Fibroblast of peridontal ligament (primary cell): ENCODE measurements at regions not wholly inside any gene's neighbourhood (a gene's known extent, or its start where the extent isn't known, plus 50 kb on each side); places are given as distances from the start of the nearest gene placed in this dataset.
A peak's percentile ranks its signal among the peaks of the same experiment; 100 is the strongest.
"Not testable (repeated sequence)": the region's sequence is repeated elsewhere in the genome, so short reads cannot be mapped to it uniquely, and the experiment has no call there.

Source experiments
- DNase-seq: peaks from one replicate; pipeline ENCODE4 v3.0.0-alpha.2; 2010; ENCODE audit errors: extremely low read depth

DNA sequence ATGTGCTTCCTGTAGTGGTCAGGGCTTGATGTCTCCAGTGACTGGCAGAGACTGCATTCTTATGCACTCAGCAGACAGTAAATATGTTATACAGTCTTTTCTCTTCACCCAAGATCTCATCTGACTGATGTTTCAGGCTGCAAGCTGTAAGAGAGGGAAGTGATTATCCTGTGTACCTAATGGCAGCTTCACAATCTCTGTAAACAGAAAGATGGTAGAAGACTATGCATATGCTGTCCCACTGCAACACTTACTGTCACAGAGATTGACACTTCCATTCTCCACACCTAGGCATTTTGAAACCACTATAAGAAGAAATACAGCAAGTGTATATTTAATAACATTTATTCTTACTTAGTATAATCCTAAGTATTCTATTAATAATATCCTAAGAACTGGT, 97.6 kb upstream of the ANXA1 start:
- no peak for DNase-seq

DNA sequence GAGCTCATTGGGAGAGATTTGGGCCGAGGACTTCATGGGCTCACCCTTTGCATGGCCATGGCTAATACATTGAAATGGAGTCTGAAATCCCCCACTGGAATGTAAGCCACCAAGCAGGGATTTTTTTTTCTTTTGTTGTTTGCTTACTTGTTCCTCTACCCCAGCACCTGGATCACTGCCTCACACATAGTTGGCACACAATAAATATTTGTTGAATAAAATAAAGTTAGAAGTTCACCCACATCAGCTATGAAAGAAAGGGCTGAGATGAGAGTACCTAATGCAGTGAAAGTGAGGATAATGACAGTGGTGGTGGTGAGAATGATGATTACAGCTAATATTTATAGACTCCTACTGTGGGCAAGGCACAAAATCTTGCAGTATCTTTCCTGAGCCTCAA, 98.1 kb upstream of the ANXA1 start:
- no peak for DNase-seq

DNA sequence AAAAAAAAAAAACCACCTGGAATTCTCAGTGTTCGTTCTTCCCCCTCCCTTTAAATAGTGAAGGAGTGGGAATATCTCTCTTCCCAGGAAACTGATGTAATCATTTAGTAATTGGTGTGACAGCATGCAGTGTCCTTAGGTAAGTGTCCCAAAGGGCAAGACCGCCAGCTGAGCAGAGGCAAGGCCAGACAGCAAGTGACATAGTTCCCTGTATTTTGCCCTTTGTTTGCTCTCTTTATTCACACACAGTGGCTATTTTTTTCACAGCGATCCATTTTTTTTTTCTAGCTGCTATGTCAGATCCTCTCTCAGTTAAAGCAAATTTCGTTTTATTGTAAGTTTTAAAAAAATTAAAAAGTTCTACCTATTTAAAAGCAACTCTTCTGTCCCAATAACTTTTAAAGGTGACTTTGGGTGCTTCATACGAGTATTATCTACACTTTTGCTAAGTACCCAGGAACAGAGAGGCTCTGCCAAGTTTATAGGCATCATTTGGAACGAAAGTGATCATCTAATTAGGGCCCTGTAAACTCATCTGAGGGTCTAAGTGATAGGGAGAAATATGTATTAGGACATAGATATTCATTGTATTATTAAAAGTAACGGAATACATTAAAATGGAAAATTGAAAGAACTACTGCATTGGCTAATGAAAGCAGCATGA, 98.2 kb upstream of the ALDH1A1 start:
- no peak for DNase-seq

DNA sequence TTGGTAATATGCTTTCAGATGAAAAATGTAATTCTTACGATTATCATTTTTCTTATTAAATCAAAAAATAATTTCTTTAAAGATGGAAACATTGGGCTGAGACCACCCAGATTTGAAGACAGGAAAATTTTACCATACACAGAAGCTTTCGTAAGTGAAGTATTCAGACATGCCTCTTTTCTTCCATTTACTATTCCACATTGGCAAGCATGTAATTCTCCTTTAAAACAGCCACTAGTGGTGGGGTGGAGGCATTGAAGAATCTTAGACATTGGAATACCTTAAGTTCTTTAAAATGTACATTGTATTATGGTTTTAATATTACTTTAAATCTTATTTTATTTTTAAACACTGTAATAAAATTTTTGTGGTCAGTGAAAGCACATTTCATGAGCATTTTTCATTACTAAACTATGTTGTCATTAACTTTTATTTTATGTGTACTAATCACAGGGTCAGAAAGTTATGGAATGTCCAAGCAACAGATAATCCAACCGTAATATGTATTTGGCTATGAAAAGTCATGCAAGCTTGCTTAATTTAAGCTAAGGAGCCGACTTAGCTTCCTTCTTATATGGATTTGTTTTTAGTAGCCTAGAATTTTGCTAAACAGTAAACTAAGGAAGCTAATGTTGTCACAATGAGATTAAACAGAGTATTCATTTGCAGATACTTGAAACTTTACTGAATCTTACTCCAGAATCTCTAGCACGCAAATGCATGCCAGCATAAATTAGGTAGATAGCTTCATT, 97.4 kb upstream of the ALDH1A1 start:
- DNase-seq, result peak; percentile 34

DNA sequence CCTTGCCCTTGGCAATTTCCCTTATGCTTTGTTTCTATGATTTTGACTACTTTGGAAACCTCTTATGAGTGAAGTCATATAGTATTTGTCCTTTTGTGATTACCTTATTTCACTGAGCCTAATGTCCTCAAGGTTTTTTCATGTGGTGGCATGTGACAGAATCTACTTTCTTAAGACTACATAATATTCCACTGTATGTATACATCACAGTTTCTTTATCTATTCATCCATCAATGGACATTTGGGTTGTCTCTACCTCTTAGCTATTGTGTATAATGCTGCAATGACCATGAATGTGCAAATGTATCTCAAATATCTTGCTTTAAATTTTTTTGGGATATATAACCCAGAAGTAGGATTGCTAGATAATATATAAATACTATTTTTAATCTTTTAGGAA, 96.4 kb upstream of the ALDH1A1 start:
- no peak for DNase-seq

DNA sequence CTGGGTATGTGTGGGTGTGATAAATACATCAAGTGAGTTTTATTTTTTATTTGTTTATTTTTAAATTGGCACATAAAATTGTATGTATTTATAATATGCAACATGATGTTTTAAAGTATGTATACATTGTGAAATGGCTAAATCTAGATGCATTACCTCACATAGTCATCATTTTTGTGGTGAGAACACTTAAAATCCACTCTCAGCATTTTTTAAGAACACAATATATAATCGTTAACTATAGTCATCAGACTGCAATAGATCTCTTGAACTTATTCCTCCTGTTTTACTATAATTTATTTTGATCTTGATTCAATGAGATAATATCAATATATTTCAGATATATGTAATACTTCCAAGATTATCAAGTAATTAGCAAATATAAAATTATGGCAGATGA, 93.9 kb upstream of the ALDH1A1 start:
- DNase-seq, result no peak

DNA sequence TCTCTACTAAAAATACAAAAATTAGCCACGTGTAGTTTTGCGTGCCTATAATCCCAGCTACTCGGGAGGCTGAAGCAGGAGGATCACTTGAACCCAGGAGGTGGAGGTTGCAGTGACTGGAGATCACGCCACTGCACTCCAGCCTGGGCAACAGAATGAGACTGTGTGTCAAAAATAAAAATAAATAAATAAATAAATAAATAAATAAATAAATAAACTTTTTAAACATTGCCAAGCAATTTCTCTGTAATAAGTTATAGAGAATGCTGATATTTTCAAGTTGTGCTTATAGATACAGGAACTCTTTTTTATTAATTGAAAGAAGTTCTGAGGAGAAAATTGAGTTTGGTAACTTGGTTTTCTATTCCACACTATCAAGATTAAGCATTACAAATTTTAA, 91.9 kb upstream of the ALDH1A1 start:
- not testable (repeated sequence) for DNase-seq

DNA sequence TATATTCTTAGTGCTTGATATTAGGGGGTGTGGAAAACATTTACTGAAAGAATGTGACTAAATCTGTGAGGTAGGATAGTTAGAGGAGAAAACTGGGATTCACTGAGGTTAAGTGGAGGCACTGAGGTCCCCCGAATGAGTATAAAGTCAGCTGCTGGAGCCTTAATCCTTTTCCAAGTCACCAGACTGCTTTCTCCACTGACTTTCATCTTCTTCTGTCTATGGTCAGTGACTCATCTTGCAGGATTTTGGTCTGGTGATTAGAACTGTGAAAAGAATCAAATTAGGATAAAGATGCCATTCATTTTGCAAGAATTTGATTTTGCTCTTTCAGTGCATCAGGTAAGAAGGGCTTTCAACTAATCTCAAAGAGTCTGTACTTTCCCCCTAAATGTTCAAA, 89.3 kb upstream of the ALDH1A1 start:
- peak; percentile 18 for DNase-seq

DNA sequence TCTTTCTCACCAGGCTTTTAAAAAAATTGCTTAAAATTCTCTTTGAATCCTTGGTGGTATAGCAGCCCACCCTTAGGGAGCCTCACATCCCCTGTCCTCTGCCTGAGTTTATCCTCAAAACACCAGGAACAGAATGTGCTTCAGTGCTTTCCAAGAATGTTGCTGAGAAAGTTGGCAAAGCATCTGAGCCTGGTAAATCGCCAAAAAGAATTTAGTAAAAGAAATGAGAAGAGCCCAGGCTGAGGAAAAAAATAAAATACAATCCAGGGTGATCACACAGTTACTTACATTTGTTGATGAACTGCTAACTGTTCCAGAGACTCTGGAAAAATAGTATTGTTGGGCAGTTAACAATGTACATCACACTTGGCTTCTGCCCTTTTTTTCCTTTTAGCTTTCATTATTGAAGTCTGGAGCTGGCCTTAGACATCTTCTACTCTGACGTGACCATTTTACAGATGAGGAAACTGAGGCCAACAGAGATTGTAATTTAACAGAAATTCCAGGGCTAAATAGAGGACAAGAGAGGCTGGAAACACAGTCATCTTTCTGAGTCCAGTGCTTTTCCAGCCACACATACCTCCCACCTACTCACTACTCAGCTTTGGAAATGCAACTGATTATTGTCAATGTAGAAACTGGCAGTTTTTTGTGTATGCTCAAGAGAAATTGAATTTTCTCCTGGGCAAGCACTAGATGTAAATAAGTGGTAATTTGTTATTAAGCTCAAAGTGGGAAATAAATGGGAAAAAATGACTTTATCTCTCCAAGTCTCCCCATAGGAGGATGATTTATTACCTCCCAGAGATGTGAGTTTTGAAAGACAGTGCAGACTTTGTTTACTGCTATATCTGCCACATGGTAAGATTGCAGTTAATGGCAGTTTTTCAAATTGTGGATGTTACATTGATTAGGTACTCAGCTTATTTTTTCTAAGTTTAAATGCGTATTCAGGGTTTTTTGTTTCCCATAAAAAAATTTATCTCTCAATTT, 86.7 kb upstream of the ALDH1A1 start:
- DNase-seq, result peak; percentile 79

DNA sequence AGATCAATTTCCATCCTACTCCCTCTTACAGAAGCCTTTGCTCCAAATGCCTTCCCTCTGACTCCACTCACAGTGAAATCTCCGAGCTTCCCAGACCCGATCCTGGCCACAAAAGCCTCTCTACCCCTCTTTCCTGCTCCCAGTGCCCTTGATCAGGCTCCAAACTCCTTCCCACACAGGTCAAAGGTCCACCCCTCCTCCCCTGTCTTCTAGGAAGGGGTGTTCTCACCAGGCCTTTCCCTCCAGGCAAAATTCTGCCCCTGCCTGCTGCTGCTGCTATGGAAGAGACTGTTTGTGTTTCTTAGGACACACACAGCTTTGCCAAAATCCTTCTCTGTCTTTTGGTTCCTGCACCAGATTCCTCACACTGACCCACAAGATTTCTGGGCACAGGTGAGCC, 85.8 kb upstream of the ALDH1A1 start:
- DNase-seq, result peak; percentile 64

DNA sequence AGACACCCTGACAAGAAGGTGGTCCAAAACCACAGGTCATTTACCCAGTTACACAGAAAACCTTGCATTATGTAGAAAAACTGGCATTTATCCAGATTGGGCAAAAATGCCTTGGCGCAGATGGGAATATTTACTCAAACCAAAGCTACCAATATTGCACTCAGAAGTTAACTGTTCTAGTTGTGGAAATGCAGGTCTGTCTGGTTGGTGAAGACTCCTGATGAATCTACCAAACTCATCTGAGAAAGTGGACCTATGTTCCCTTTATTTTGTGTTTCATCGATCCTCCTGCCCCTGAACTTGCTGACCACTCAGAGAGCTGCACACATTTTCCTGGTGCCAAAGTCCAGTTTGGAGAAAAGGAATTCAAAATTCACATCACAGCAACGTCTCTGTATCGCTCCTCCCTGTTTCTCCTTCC, 85.2 kb upstream of the ALDH1A1 start:
- DNase-seq, result peak; percentile 10

DNA sequence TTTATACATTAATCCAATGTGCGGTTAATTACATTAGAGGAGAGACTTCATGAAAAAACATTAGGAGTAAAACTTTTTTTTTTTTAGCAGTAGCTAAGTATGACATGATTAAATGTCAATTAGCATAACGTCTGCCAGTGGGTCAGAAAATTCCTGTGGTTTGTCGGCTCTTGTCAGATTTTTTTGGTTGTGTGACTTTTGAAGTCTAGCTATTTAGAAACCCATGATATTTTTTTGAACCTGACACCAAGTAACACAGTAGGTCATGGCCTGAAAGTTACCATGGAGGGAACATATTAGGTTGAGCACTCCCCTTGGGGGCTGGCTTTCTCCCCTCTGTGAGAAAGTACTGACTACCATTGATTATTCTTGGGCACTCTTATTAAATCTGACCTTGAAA, 84.8 kb upstream of the ALDH1A1 start:
- no peak for DNase-seq

DNA sequence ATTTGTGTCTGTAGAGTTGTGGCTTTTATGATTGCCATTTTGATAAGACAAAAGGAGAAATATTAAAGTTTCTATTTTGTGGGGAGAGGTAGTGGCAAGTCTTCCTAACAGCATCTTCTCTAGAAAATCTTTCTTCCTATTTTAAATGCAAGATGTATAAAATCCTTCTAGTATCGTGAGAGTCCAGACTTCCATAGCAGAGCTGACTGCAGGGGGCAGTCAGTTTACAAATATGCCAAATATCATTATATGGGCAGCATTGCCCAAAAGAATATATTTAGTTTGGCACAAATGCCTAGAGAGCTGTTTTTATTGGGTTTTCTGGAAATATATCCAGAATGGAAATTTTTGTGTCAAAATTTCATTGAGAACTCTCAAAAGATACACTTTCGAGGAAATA, 82.1 kb upstream of the ALDH1A1 start:
- DNase-seq, result no peak

DNA sequence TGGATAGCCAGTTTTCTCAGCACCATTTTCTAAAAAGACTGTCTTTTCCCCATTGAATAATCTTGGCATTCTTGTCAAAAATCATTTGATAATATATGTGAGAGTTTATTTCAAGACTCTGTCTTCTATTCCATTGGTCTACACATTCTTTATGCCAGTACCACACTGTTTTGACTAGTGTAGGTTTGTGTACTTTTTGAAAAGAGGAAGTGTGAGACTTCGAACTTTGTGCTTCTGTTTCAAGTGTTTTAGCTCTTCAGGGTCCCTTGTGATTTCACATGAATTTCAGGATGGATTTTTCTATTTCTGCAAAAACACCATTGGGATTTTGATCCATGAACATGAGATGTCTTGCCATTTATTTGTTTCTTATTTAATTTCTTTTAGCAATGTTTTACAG, 78.5 kb upstream of the ALDH1A1 start:
- DNase-seq, result no peak

DNA sequence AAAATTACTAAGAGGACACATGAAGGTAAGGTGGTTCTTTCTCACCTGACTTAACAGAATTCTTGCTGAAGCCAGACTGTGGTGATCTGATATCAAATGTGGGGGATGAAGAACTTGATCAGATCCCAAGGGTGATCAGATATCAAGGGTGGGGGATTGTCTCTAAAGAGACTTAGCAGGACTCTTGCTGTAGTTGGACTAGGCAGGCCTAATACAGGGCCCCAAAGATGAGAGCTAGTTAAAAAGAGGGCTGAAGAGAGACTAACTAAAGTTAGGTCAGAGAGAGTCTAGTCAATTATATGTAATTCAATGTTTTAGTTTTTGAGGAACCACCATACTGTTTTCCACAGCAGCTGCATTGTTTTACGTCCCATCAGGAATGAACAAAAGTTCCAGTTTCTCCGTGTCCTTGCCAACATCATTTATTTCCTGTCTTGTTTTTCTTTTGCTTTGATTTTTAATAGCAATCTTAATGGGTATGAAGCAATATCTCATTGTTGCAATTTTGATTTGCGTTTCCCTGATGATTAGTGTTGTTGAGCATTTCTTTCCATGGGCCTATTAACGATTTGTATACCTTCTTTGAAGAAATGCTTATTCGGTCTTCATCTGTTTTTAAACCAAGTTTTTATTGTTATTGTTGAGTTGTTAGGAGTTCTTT, 77.6 kb upstream of the ALDH1A1 start:
- no peak for DNase-seq

DNA sequence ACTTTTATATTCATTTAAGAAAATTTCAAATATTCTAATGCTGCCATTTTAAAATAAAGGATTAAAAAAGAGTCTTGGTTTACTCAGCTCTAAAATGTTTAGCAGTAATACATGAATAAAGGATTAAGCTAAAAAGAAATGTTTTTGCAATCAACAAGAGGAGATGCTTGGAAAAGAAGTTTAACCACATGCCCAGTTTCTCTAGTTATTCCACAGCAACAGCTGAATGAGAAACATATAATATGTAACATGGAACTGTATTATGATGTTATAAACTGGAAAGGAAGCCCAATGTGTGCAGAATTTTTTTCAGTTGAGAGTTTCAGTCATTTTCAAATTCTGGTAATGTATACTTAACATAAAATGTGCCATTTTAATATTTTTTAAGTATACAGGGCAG, 76.5 kb upstream of the ALDH1A1 start:
- DNase-seq, result no peak

DNA sequence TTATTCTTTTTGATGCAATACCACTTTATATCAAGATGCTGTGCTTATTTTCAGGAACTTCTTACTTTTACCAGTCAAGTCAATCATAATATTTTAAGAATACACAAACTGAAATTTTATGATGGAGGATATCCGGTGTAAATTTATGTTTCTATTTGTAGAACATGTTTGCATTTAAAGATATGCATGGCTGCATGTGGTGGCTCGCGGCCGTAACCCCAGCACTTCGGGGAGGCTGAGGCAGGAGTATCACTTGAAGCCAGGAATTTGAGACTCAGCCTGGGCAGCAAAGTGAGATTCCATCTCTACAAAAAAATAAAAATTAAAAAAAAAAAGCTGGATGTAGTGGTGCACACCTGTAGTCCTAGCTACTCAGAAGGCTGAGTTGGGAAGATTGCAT, 73.5 kb upstream of the ALDH1A1 start:
- DNase-seq, result no peak

DNA sequence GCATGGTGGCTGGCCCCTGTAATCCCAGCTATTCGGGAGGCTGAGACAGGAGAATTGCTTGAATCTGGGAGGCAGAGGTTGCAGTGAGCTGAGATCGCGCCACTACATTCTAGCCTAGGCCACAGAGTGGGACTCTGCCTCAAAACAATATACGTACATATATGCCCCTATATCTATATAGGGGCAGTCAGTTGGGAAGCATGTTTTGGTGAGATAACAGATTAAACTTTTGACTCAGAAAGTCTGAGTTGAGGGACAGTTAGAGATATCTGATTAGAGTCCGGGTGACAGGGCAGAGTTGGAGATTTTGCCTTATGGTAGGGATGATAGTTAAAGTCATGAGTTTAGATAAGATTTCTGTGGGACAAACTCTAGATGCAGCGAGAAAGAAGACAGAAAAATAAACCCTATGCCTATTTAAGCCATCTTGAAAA, 71.8 kb upstream of the ALDH1A1 start:
- no peak for DNase-seq

DNA sequence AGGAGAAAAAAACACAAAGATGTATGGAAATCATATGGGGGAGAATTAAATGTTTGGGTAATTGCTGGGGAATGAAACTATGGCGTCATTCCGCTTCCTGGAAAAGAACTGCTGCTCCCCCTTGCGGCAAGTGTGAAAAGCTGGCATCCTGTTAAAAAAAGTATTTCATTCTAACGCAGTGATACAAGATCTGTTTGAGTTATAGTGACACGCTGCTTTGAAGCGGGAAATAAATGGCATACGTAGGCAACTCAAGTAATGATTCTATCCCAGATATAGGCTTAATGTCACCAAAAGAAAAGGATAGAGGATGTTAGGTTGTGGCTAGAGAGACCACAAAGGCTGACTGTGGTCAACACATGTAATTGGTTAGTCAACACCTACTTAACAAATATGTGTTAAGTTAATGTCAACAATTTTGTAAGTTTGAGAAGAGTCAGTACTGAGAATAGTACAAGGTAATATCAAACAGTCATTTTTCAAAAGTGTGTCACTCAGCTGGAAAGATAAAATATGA, 70.2 kb upstream of the ALDH1A1 start:
- peak; percentile 84 for DNase-seq

DNA sequence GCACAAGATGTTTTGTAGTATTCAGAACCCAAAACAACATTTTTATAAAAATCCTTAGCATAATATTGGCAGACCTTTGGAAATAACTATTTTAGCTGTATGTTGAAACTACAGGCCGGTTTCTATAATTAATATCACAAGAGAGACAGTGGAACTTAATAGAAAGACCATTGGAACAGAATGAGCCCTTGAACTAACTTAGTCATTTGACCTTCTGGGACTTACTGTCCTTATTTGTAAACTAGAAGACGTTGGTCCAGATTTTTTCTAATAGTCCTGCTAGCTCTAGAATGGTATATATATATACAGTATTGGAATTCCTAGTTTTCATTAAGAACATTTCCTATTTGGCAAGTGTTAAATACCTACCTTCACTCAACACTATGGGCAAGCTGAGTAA, 69.5 kb upstream of the ALDH1A1 start:
- DNase-seq, result no peak

DNA sequence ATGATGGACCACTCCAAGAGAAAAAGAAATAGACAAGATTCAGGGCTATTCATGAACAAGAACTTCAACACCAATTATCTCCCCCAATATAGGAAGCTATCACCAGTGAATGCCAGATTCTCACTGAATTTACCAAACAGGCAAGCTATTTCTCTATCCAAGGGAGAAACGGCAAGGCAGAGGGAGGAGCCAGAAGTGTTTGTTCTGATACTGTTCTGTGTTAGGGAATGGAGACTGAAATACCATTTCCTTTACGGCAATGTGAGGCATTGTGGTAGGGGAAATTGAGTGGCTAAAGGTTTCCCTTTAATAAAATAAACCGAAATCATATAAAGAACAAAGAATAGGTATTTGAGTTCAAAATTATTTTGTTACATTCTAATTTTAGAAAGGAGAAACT, 68.0 kb upstream of the ALDH1A1 start:
- DNase-seq, result no peak

DNA sequence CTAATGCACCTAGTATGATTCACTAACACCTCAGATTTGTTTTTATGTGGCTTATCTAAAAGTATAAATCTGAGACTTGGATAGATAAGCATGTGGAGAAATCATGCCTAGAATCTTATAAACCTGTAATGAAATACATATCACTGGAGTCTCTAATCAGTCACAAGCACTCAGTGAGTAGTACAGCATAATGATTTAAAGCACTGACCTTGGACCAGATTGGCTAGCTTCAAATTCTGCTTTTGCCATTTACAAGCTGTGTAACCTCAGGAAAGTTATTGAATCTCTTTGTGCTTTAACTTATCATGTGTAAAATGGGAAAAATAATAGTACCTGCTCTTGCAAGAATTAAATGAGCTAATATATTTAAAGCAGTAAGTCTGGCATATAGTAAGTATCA, 61.2 kb upstream of the ALDH1A1 start:
- no peak for DNase-seq
